HCT116 (cell line): ENCODE measurements at regions not wholly inside any gene's neighbourhood (a gene's known extent, or its start where the extent isn't known, plus 50 kb on each side); places are given as distances from the start of the nearest gene placed in this dataset.

Experiments used
- CEBPB ChIP-seq: IDR thresholded peaks from 2 replicates; pipeline ENCODE4 v1.6.1; 2012; ENCODE audit warnings: low read depth
- CTCF ChIP-seq, 3 experiments: fragments of 200-600 bp in 1 of 3; sonication (generic) in 1 of 3; IDR thresholded peaks in 2 of 3; conservative IDR thresholded peaks in 1 of 3; 2 replicates each; pipeline ENCODE4 v1.5.1; 2012 to 2017; ENCODE audit warnings: low read depth in 2 of 3, low read length in 2 of 3, antibody characterized with exemption in 1 of 3, borderline replicate concordance in 1 of 3, control low read depth in 1 of 3, mild to moderate bottlenecking in 1 of 3, mixed read lengths in 1 of 3, mixed run types in 1 of 3, moderate library complexity in 1 of 3; ENCODE audit not compliant: insufficient read depth in 1 of 3
- EZH2 ChIP-seq: fragments of 200-600 bp; sonication (generic); IDR thresholded peaks from 2 replicates; pipeline ENCODE4 v1.6.1; 2017; ENCODE audit warnings: antibody characterized with exemption, mixed run types
- EZH2phosphoT487 ChIP-seq: fragments of 200-600 bp; IDR thresholded peaks from 2 replicates; pipeline ENCODE4 v1.6.1; 2018; ENCODE audit warnings: antibody characterized with exemption, borderline replicate concordance
- POLR2A ChIP-seq: IDR thresholded peaks from 2 replicates; pipeline ENCODE4 v1.7.0; 2011; ENCODE audit warnings: borderline replicate concordance; ENCODE audit not compliant: insufficient read depth, insufficient read length; ENCODE audit errors: extremely low read depth
- TF ChIP-seq, protein P1 (sequence below): IDR thresholded peaks from 2 replicates; pipeline ENCODE4 v1.6.1; 2012; ENCODE audit warnings: low read depth

- TF ChIP-seq CTCF (IDR thresholded peaks at IDR 0.05 in 2 of 3, conservative IDR thresholded peaks at IDR 0.05 in 1 of 3; ENCODE audit: borderline replicate concordance in 1 of 3, insufficient read depth in 1 of 3, low read depth in 2 of 3, low read length in 2 of 3) (no peak), POLR2A (no peak), EZH2 (no peak), CEBPB (no peak), EZH2phosphoT487 (no peak)
- TF ChIP-seq, protein P1, sequence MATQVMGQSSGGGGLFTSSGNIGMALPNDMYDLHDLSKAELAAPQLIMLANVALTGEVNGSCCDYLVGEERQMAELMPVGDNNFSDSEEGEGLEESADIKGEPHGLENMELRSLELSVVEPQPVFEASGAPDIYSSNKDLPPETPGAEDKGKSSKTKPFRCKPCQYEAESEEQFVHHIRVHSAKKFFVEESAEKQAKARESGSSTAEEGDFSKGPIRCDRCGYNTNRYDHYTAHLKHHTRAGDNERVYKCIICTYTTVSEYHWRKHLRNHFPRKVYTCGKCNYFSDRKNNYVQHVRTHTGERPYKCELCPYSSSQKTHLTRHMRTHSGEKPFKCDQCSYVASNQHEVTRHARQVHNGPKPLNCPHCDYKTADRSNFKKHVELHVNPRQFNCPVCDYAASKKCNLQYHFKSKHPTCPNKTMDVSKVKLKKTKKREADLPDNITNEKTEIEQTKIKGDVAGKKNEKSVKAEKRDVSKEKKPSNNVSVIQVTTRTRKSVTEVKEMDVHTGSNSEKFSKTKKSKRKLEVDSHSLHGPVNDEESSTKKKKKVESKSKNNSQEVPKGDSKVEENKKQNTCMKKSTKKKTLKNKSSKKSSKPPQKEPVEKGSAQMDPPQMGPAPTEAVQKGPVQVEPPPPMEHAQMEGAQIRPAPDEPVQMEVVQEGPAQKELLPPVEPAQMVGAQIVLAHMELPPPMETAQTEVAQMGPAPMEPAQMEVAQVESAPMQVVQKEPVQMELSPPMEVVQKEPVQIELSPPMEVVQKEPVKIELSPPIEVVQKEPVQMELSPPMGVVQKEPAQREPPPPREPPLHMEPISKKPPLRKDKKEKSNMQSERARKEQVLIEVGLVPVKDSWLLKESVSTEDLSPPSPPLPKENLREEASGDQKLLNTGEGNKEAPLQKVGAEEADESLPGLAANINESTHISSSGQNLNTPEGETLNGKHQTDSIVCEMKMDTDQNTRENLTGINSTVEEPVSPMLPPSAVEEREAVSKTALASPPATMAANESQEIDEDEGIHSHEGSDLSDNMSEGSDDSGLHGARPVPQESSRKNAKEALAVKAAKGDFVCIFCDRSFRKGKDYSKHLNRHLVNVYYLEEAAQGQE: no peak
Observed at GRCh38 chr1:232493869-232494268, 136.1 kb downstream of the SIPA1L2 start.
